ENCODE measurements at regions not wholly inside any gene's neighbourhood (a gene's known extent, or its start where the extent isn't known, plus 50 kb on each side); places are given as distances from the start of the nearest gene placed in this dataset.

DNA sequence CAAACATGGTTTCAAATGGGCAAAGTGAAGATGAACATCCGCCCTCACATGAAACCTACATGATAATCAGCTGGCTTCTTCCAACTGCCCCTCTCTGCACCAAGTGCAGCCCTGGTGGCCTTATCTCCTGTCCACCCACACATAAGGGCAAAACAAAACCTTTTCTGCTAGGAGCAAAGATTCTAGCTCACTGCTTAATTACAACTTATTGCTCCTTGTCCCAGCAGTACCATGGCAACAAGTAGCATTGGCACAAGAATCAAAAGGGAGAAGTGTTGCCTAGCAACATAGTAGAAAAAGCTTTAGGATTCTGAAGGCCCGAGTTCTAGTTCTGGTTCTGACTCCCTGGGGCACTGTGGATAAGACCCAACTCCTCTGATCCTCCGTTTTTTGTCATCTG is 68.7 kb upstream of the BMAL1 start:
- ChIA-PET CTCF (interaction anchor here (0.6 to 9.5 kb wide), 22 partner anchors 13 to 851 kb away, joined by 3 to 119 read pairs (median 4); no protein-coding TSS in a partner anchor), POLR2A (no interaction called here)
- no peaks in the 10 kb centered on the region for H3K9me3 ChIP-seq (ENCODE audit: control insufficient read depth, insufficient read depth, low read depth, low read length)
- no peak overlapping the region for H3K4me3 ChIP-seq (ENCODE audit: low read depth, low read length)
- H3K4me1 ChIP-seq (ENCODE audit: control insufficient read depth, insufficient read depth, low read length), result no peaks in the 10 kb centered on the region
- no peak overlapping the region for H3K27ac ChIP-seq (ENCODE audit: extremely low read depth, low read depth, low read length)
- no peaks in the 10 kb centered on the region for H3K36me3 ChIP-seq (ENCODE audit: control insufficient read depth in 2 of 2, insufficient read depth in 1 of 2, low read length in 2 of 2)
- TF ChIP-seq, protein P1, sequence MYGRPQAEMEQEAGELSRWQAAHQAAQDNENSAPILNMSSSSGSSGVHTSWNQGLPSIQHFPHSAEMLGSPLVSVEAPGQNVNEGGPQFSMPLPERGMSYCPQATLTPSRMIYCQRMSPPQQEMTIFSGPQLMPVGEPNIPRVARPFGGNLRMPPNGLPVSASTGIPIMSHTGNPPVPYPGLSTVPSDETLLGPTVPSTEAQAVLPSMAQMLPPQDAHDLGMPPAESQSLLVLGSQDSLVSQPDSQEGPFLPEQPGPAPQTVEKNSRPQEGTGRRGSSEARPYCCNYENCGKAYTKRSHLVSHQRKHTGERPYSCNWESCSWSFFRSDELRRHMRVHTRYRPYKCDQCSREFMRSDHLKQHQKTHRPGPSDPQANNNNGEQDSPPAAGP (tag by site-specific recombination; IDR thresholded peaks at IDR 0.05), result no peak
- TF ChIP-seq HOXA7 (CRISPR knock-in tag; IDR thresholded peaks at IDR 0.05; ENCODE audit: borderline replicate concordance), result no peak
- peak; percentile 42; the same call in 1 of the 2 replicates for TF ChIP-seq EGR2 (tag by site-specific recombination; IDR thresholded peaks at IDR 0.05; ENCODE audit: low read depth)
- TF ChIP-seq SETDB1 (IDR thresholded peaks at IDR 0.05; ENCODE audit: insufficient read length, low read length), result no peak
- no peak for TF ChIP-seq ZNF112 (tag by site-specific recombination; IDR thresholded peaks at IDR 0.05)
- no peak for TF ChIP-seq ZNF138 (tag by site-specific recombination; IDR thresholded peaks at IDR 0.05; ENCODE audit: borderline replicate concordance)
- peak; percentile 51 for TF ChIP-seq ZFHX2 (tag by site-specific recombination; conservative IDR thresholded peaks at IDR 0.05)

DNA sequence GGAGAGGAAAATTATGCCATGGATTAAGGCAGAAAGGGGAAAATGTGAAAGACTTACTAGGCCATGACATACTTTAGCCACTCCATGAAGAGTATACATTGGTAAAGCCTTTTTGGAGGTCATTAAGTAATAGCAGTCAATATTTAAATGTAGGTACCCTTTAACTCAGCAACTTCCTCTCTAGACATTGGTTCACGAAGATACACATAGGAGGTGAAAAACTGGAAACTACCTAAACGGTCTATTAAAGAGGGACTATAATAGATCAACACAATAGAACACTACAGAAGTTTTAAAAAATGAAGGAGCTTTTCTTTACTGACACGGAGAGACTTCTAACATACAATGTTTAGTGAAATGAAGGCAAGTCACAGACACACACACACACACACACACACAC is 68.2 kb upstream of the BMAL1 start:
- Histone ChIP-seq H3K4me3 (ENCODE audit: low read depth, low read length) (no peak overlapping the region), H3K36me3 (ENCODE audit: control insufficient read depth in 2 of 2, insufficient read depth in 1 of 2, low read length in 2 of 2) (no peaks in the 10 kb centered on the region), H3K27ac (ENCODE audit: extremely low read depth, low read depth, low read length) (no peak overlapping the region), H3K4me1 (ENCODE audit: control insufficient read depth, insufficient read depth, low read length) (no peaks in the 10 kb centered on the region), H3K9me3 (ENCODE audit: control insufficient read depth, insufficient read depth, low read depth, low read length) (no peaks in the 10 kb centered on the region)
- CTCF ChIA-PET, result interaction anchor here (0.6 to 9.5 kb wide), 35 partner anchors 12 to 920 kb away, joined by 3 to 119 read pairs (median 4); no protein-coding TSS in a partner anchor
- POLR2A ChIA-PET, result no interaction called here
- TF ChIP-seq, protein P2, sequence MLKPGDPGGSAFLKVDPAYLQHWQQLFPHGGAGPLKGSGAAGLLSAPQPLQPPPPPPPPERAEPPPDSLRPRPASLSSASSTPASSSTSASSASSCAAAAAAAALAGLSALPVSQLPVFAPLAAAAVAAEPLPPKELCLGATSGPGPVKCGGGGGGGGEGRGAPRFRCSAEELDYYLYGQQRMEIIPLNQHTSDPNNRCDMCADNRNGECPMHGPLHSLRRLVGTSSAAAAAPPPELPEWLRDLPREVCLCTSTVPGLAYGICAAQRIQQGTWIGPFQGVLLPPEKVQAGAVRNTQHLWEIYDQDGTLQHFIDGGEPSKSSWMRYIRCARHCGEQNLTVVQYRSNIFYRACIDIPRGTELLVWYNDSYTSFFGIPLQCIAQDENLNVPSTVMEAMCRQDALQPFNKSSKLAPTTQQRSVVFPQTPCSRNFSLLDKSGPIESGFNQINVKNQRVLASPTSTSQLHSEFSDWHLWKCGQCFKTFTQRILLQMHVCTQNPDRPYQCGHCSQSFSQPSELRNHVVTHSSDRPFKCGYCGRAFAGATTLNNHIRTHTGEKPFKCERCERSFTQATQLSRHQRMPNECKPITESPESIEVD (tag by site-specific recombination; IDR thresholded peaks at IDR 0.05), result no peak
- TF ChIP-seq OSR2 (tag by site-specific recombination; IDR thresholded peaks at IDR 0.05) (no peak), ZNF324 (tag by site-specific recombination; IDR thresholded peaks at IDR 0.05) (no peak), SP3 (tag by site-specific recombination; IDR thresholded peaks at IDR 0.05) (no peak), ZSCAN30 (tag by site-specific recombination; IDR thresholded peaks at IDR 0.05) (no peak), ZNF169 (tag by site-specific recombination; IDR thresholded peaks at IDR 0.05) (no peak), SP2 (tag by site-specific recombination; IDR thresholded peaks at IDR 0.05) (no peak), ZNF571 (tag by site-specific recombination; IDR thresholded peaks at IDR 0.05) (no peak), KLF8 (tag by site-specific recombination; IDR thresholded peaks at IDR 0.05) (no peak), ZBTB1 (tag by site-specific recombination; IDR thresholded peaks at IDR 0.05) (no peak)
- TF ChIP-seq, protein P3, sequence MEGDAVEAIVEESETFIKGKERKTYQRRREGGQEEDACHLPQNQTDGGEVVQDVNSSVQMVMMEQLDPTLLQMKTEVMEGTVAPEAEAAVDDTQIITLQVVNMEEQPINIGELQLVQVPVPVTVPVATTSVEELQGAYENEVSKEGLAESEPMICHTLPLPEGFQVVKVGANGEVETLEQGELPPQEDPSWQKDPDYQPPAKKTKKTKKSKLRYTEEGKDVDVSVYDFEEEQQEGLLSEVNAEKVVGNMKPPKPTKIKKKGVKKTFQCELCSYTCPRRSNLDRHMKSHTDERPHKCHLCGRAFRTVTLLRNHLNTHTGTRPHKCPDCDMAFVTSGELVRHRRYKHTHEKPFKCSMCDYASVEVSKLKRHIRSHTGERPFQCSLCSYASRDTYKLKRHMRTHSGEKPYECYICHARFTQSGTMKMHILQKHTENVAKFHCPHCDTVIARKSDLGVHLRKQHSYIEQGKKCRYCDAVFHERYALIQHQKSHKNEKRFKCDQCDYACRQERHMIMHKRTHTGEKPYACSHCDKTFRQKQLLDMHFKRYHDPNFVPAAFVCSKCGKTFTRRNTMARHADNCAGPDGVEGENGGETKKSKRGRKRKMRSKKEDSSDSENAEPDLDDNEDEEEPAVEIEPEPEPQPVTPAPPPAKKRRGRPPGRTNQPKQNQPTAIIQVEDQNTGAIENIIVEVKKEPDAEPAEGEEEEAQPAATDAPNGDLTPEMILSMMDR (tag by site-specific recombination; IDR thresholded peaks at IDR 0.05), result no peak
- TF ChIP-seq, protein P4, sequence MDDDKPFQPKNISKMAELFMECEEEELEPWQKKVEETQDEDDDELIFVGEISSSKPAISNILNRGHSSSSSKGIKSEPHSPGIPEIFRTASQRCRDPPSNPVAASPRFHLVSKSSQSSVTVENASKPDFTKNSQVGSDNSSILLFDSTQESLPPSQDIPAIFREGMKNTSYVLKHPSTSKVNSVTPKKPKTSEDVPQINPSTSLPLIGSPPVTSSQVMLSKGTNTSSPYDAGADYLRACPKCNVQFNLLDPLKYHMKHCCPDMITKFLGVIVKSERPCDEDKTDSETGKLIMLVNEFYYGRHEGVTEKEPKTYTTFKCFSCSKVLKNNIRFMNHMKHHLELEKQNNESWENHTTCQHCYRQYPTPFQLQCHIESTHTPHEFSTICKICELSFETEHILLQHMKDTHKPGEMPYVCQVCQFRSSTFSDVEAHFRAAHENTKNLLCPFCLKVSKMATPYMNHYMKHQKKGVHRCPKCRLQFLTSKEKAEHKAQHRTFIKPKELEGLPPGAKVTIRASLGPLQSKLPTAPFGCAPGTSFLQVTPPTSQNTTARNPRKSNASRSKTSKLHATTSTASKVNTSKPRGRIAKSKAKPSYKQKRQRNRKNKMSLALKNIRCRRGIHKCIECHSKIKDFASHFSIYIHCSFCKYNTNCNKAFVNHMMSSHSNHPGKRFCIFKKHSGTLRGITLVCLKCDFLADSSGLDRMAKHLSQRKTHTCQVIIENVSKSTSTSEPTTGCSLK (tag by site-specific recombination; IDR thresholded peaks at IDR 0.05), result no peak
- TF ChIP-seq, protein P5, sequence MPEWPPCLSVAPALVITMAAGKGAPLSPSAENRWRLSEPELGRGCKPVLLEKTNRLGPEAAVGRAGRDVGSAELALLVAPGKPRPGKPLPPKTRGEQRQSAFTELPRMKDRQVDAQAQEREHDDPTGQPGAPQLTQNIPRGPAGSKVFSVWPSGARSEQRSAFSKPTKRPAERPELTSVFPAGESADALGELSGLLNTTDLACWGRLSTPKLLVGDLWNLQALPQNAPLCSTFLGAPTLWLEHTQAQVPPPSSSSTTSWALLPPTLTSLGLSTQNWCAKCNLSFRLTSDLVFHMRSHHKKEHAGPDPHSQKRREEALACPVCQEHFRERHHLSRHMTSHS (tag by site-specific recombination; IDR thresholded peaks at IDR 0.05), result no peak

All from HEK293 (cell line).